Naive B cell (primary cell): ENCODE measurements at regions not wholly inside any gene's neighbourhood (a gene's known extent, or its start where the extent isn't known, plus 50 kb on each side); places are given as distances from the start of the nearest gene placed in this dataset.

Experiments used
- ATAC-seq, 2 donors: fragments of 150-1000 bp; cut with Tn5 transposase; 2 replicates each; pipeline ENCODE4 v1.10.0; 2021; ENCODE audit warnings: low read depth in 2 of 2, mild to moderate bottlenecking in 2 of 2, moderate library complexity in 2 of 2
- DNase-seq: peaks from one replicate; pipeline ENCODE4 v3.0.0; 2022
- H3K27ac Mint-ChIP-seq, 6 donors: one replicate each; pipeline ENCODE4 v1.8.0; 2020 to 2022; ENCODE audit warnings: mild to moderate bottlenecking in 6 of 6, mixed read lengths in 6 of 6, moderate library complexity in 5 of 6, inconsistent platforms in 2 of 6
- H3K27me3 Mint-ChIP-seq, 3 donors: one replicate each; pipeline ENCODE4 v1.8.0; 2021 to 2022; ENCODE audit warnings: mixed read lengths in 3 of 3, mild to moderate bottlenecking in 1 of 3
- H3K36me3 Mint-ChIP-seq, 2 donors: one replicate each; pipeline ENCODE4 v1.8.0; 2020 to 2022; ENCODE audit warnings: mixed read lengths in 2 of 2, inconsistent platforms in 1 of 2, mild to moderate bottlenecking in 1 of 2
- H3K4me1 Mint-ChIP-seq, 3 donors: one replicate each; pipeline ENCODE4 v1.8.0; 2020 to 2022; ENCODE audit warnings: mixed read lengths in 3 of 3, inconsistent platforms in 1 of 3, mild to moderate bottlenecking in 1 of 3, moderate library complexity in 1 of 3
- H3K4me3 Mint-ChIP-seq, 8 donors: one replicate each; pipeline ENCODE4 v1.8.0; 2020 to 2022; ENCODE audit warnings: mild to moderate bottlenecking in 8 of 8, mixed read lengths in 8 of 8, moderate library complexity in 8 of 8, inconsistent platforms in 2 of 8
- H3K9me3 Mint-ChIP-seq, 7 donors: one replicate each; pipeline ENCODE4 v1.8.0; 2020 to 2022; ENCODE audit warnings: mixed read lengths in 7 of 7, mild to moderate bottlenecking in 5 of 7, inconsistent platforms in 2 of 7, moderate library complexity in 1 of 7

DNA sequence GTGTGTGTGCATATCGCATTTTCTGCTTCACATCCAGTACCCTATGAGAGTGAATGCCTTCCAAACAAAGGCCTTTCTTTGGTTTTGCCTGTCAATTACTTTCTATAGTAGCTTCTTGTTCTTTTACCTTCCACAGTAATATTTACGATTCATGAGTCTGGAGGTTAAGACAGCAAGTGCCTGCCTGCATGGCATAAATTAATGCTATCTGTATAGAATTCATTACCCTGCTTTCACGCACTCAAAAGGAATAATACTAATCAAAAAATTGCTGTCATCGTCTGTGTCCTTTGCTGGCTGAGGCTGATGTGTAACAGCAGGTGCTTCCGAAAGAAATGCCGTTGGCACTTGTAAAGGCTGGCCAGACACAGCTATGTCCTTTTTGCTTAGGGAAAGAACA lies 1304.4 kb upstream of the CDH6 start:
- H3K9me3 Mint-ChIP-seq, result peaks cover 0 to 14% (median 8%) of the 10 kb centered on the region in 7 donors
- H3K27me3 Mint-ChIP-seq, result no peaks in the 10 kb centered on the region
- no peak overlapping the region for H3K4me3 Mint-ChIP-seq
- ATAC-seq, result no peak
- no peaks in the 10 kb centered on the region for H3K36me3 Mint-ChIP-seq
- no peak overlapping the region for H3K27ac Mint-ChIP-seq
- DNase-seq, result no peak
- no peaks in the 10 kb centered on the region for H3K4me1 Mint-ChIP-seq

DNA sequence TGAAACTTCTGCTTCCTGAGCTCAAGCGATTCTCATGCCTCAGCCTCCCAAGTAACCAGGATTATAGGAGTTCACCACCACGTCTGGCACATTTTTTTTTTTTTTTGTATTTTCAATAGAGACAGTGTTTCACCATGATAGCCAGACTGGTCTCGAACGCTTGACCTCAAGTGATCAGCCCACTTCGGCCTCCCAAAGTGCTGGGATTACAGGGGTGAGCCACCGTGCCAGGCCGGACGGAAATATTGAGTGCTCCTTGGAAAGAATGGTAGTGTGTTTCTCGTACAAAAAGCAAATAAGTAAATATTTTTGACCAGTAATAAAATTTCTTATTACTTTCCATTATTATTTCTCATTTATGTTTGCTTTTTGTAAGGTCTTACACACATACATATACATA lies 1307.9 kb upstream of the CDH6 start:
- no peaks in the 10 kb centered on the region for H3K4me1 Mint-ChIP-seq
- H3K4me3 Mint-ChIP-seq, result no peak overlapping the region
- no peak overlapping the region for H3K27ac Mint-ChIP-seq
- DNase-seq (no peak), ATAC-seq (no peak)
- H3K9me3 Mint-ChIP-seq, result peaks cover 3 to 11% (median 7%) of the 10 kb centered on the region in 7 donors
- no peaks in the 10 kb centered on the region for H3K36me3 Mint-ChIP-seq
- H3K27me3 Mint-ChIP-seq, result no peaks in the 10 kb centered on the region

DNA sequence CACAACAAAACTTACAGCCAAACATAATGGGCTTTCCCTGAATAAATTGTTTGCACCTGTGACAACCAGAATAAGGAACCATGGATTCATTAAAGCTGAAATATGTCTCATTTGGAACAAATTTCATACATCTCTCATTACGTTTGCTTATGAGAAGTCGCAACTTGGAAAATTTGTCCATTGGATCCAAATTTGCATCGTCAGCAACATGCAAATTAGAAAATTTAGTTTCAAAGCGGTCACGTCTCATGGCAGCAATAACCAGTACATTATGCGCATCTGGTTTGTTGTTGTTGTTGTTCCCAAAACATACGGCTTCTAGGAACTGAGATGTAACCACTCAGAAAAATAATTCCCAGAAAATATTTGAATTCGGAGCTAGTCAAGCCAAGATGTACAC lies 1311.5 kb upstream of the CDH6 start:
- Mint-ChIP-seq H3K27ac (no peak overlapping the region), H3K9me3 (peaks cover 2 to 16% (median 7%) of the 10 kb centered on the region in 7 donors), H3K36me3 (no peaks in the 10 kb centered on the region), H3K4me3 (no peak overlapping the region), H3K4me1 (no peaks in the 10 kb centered on the region), H3K27me3 (no peaks in the 10 kb centered on the region)
- DNase-seq, result no peak
- no peak for ATAC-seq

DNA sequence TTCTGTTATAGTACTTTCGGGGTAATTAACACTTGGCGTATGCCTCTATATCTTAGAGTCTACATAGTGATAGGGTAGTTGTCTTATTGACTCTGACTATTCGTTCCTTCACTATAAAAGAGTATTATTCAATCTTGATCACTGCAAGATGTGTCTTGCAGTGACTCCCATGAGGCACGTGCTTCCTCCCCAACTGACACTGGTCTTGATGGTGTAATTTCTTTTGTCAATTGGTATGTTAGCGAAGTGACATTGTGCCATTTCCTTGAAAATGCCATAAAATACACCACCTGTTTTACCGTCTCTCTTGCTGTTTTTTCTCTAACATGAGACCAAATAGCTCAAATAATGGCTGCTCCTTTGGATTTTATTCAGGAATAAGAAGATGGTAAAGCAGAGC lies 1314.1 kb upstream of the CDH6 start:
- H3K36me3 Mint-ChIP-seq, result no peaks in the 10 kb centered on the region

DNA sequence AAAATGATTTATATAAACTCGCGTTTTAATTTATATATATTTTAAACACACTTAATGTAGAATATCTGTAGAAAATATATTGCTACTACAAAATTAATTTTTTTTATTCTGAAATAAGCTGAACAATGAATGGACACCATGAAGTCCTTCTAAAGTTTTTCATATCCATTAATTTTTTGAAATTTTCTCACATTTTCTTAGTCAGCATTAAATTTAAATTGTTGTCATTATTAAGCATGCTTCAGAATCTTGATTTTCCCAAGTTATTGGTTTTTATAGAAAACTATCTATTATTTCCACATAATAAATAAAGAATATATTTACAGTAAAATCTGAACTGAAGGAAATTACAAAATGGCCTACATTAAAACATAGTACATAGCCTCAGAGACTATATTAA lies 1314.9 kb upstream of the CDH6 start:
- ATAC-seq (no peak), DNase-seq (no peak)
- Mint-ChIP-seq H3K36me3 (no peaks in the 10 kb centered on the region), H3K27me3 (no peaks in the 10 kb centered on the region), H3K4me3 (no peak overlapping the region), H3K4me1 (no peaks in the 10 kb centered on the region), H3K9me3 (peaks cover 3 to 24% (median 4%) of the 10 kb centered on the region in 7 donors), H3K27ac (no peak overlapping the region)

More for the DNA sequence above, 1314.1 kb upstream of the CDH6 start:
- Mint-ChIP-seq H3K9me3 (peaks cover 3 to 24% (median 6%) of the 10 kb centered on the region in 7 donors), H3K4me3 (no peak overlapping the region), H3K4me1 (no peaks in the 10 kb centered on the region), H3K27me3 (no peaks in the 10 kb centered on the region), H3K27ac (no peak overlapping the region)
- DNase-seq (no peak), ATAC-seq (no peak)

DNA sequence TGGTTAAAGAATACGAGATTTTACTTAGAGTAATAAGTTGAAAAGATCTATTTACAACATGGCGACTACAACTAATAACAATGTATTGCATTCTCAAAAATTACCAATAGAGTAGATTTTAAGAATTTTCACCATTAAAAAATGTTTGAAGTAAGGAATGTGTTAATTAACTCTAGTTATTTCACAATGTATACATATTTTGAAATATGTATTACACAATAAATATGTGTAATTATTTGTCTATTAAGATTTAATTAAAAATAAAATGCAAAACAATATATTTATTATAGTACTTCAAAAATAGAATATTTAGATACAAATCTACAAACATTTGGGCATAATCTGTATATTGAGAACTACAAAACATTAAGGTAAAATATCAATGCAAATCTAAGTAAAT lies 1326.3 kb upstream of the CDH6 start:
- H3K27ac Mint-ChIP-seq, result no peak overlapping the region
- DNase-seq (no peak), ATAC-seq (no peak)
- no peaks in the 10 kb centered on the region for H3K36me3 Mint-ChIP-seq
- H3K4me1 Mint-ChIP-seq, result no peaks in the 10 kb centered on the region
- no peaks in the 10 kb centered on the region for H3K27me3 Mint-ChIP-seq
- H3K9me3 Mint-ChIP-seq, result peaks cover 0 to 8% (median 4%) of the 10 kb centered on the region in 7 donors
- no peak overlapping the region for H3K4me3 Mint-ChIP-seq

DNA sequence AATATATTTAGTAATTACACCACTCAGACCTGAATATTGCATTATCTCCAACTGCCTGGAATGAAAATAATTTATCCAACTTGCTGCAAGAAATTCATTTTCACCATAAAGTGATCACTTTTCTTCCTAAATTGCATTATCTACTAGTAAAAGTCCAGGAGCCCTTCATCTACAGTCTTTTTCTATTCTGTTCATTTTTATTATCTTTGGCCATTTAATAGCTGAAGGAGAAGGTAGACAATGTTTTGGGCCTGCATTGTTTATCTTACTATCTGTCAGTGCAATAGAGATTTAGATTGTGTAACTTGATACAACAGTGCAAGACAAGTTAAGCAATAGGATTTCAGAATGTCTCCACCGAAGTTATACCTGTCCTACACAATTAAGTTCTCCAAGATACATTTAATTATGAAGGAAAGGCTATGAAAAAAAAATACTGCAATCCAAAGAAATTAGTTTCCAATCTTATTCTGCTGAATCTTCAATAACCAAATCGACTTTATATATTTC lies 1339.7 kb upstream of the CDH6 start:
- Mint-ChIP-seq H3K4me3 (no peak overlapping the region), H3K27ac (no peak overlapping the region), H3K36me3 (no peaks in the 10 kb centered on the region), H3K9me3 (peaks cover 5 to 23% (median 10%) of the 10 kb centered on the region in 7 donors), H3K4me1 (no peaks in the 10 kb centered on the region), H3K27me3 (no peaks in the 10 kb centered on the region)
- DNase-seq (no peak), ATAC-seq (no peak)

DNA sequence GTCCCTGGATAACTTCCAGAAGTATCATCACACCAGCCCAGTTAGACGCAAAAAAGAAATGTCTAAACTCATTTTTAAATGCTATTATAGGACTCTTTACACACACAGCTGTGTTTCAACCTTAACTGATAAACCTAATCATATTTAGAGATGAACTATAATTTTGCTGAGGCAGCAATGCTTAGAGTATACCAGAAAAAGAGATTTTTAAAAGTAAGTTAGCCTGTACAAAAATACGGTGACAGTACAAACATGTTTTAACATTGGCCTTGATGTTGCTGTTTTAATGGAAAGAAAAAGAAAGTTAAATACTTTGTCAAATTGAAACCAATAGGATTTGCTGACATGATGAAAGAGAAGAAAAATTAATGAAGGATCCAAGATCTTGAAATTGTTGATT lies 1341.2 kb upstream of the CDH6 start:
- H3K36me3 Mint-ChIP-seq, result no peaks in the 10 kb centered on the region
- no peak overlapping the region for H3K27ac Mint-ChIP-seq
- H3K27me3 Mint-ChIP-seq, result no peaks in the 10 kb centered on the region
- ATAC-seq, result no peak
- peaks cover 5 to 18% (median 10%) of the 10 kb centered on the region in 7 donors for H3K9me3 Mint-ChIP-seq
- no peak overlapping the region for H3K4me3 Mint-ChIP-seq
- no peak for DNase-seq
- H3K4me1 Mint-ChIP-seq, result no peaks in the 10 kb centered on the region

DNA sequence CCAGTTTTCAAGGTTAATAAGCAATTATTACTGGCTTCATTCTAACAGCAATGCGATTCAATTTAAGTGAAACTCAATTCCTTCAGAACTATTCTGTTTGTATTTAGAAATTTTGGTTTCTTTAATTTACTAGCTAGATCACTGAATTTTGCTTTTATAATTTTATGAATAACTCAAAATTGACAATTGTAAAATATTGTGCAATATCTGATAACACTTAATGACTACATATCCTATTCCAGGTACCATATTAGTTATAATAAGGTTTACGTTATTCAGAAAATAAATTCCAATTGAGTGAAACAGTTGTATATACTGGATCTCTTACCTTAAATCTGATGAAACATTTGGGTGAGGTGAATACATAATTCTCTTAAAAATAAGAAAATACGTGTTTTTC lies 1348.3 kb upstream of the CDH6 start:
- Mint-ChIP-seq H3K9me3 (peaks cover 0 to 12% (median 7%) of the 10 kb centered on the region in 7 donors), H3K27ac (no peak overlapping the region), H3K27me3 (no peaks in the 10 kb centered on the region), H3K4me3 (no peak overlapping the region), H3K36me3 (no peaks in the 10 kb centered on the region), H3K4me1 (no peaks in the 10 kb centered on the region)
- no peak for DNase-seq
- no peak for ATAC-seq

DNA sequence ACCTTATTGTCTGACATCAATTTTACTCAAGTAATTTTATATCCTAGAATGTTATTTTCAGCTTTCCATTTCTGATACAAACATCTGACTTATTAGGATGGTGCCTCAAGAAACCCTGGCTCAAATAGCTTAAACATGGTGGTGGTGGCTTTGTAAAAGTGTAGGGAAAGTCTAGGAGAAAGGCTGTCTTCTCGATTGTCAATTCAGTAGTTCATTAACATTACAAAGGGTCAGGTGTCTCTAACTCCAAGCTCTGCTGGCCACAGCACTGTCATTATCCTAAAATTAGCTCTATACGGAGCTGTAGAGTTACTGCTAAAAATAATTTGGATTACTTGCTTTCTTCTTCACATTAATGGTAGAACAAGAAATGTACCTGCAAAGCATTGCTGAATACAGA lies 1360.1 kb upstream of the CDH6 start:
- H3K9me3 Mint-ChIP-seq, result peaks cover 3 to 11% (median 7%) of the 10 kb centered on the region in 7 donors
- H3K36me3 Mint-ChIP-seq, result no peaks in the 10 kb centered on the region
- no peak overlapping the region for H3K27ac Mint-ChIP-seq
- no peaks in the 10 kb centered on the region for H3K4me1 Mint-ChIP-seq
- DNase-seq, result no peak
- no peak overlapping the region for H3K4me3 Mint-ChIP-seq
- H3K27me3 Mint-ChIP-seq, result no peaks in the 10 kb centered on the region
- ATAC-seq, result no peak

DNA sequence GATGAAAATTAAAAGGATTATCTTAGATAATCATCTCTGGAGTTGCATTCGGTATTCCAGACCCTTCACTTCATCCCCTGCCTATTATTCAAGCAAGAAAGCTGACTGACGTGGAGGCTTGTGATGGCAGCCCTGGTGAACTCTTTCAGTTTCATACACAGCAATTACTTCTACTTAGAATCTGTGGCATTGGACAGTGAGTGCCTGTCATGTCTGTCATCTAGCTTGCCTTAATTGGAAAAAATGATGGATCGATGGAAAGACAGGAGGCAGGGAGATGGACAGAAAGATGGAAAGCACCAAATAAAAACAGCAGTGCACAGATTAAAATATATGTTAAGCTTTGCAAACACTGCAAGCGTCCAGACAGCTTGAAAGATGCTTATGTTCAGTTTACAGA lies 1371.0 kb upstream of the CDH6 start:
- no peaks in the 10 kb centered on the region for H3K36me3 Mint-ChIP-seq
- H3K4me1 Mint-ChIP-seq, result no peaks in the 10 kb centered on the region
- H3K4me3 Mint-ChIP-seq, result peak overlapping the region in 1 of 8 donors; percentile 7
- peaks cover 0 to 8% (median 5%) of the 10 kb centered on the region in 7 donors for H3K9me3 Mint-ChIP-seq
- no peak overlapping the region for H3K27ac Mint-ChIP-seq
- H3K27me3 Mint-ChIP-seq, result no peaks in the 10 kb centered on the region
- ATAC-seq (no peak), DNase-seq (no peak)

DNA sequence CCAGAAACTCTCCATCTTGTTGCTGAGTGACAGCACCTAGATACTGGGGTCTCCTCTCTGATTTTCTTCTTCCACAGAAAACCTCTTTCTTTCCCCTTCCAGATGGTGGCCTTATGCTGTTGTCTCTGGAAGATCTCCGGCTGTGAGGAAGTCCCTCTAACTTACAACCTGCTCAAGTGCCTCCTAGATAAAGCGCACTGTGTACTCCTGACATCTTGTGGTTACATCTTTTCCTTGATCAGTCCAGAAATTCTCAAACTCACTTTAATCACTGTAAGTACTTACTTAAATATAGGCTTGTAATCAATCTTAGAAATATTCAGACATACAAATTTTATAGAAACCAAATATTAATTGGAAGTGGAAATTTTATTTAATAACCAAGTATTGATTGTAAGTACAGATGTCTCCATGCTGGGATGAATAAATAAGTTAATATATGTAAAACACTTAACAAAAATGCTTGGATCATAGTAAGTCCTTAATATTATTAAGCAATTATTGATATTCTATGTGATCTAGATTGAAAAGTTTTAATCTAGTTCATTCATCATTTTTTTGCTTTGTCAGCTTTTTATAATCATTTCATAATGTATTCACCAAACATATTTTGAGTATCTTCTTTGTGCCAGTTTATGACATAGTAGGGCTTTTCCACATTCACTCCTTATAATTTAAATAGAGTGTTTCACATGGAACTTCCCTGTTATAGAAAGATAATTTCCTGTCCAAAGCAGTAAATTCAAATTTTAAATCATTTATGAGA lies 1381.4 kb upstream of the CDH6 start:
- DNase-seq (no peak), ATAC-seq (no peak)
- no peaks in the 10 kb centered on the region for H3K36me3 Mint-ChIP-seq
- no peaks in the 10 kb centered on the region for H3K27me3 Mint-ChIP-seq
- H3K4me1 Mint-ChIP-seq, result no peaks in the 10 kb centered on the region
- H3K4me3 Mint-ChIP-seq, result no peak overlapping the region
- H3K9me3 Mint-ChIP-seq, result peaks cover 0 to 11% (median 5%) of the 10 kb centered on the region in 7 donors
- H3K27ac Mint-ChIP-seq, result no peak overlapping the region

DNA sequence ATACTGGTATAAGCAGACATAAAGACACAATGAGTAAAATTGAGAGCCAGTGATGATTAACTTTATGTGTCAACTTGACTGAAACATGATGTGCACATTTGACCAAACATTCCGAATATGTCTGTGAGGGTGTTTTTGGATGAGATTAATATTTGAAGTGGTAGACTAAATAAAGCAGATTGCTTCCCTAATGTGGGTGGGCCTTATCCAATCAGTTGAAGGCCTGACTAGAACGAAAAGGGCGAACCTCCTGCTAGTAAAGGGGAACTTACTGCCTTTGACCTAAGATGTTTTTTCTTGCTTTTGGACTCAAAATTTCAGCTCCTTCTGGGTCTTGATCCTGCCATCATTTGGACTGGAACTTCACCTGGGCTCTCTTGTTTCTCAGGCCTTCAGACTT lies 1387.7 kb upstream of the CDH6 start:
- Mint-ChIP-seq H3K36me3 (no peaks in the 10 kb centered on the region), H3K27ac (no peak overlapping the region), H3K27me3 (no peaks in the 10 kb centered on the region), H3K4me3 (no peak overlapping the region), H3K4me1 (no peaks in the 10 kb centered on the region), H3K9me3 (peaks cover 0 to 15% (median 6%) of the 10 kb centered on the region in 7 donors)
- DNase-seq, result no peak
- no peak for ATAC-seq

DNA sequence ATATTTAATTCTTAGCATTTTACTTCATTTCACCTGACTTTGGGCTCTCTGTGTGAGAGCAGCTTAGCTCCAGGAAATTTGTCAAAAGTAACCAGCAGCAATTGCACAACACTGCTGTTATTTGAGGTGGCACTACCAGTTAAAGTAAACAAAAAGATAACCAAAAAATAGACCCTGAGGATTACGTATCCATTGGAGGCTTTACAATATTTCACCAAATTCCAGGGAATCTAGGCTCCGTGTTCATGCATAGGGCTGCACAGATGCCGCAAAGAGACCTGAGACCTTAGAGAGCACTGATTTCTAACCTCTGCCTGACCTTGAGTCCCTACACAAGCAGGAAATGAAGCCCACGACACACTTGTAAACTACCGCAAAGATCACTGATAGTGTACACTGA lies 1392.7 kb upstream of the CDH6 start:
- Mint-ChIP-seq H3K27ac (no peak overlapping the region), H3K36me3 (no peaks in the 10 kb centered on the region), H3K9me3 (peaks cover 0 to 6% (median 2%) of the 10 kb centered on the region in 7 donors), H3K4me3 (no peak overlapping the region), H3K4me1 (no peaks in the 10 kb centered on the region), H3K27me3 (no peaks in the 10 kb centered on the region)
- DNase-seq (no peak), ATAC-seq (no peak)
